Hypothalamus (tissue), 51 donors: ENCODE measurements at regions not wholly inside any gene's neighbourhood (a gene's known extent, or its start where the extent isn't known, plus 50 kb on each side); places are given as distances from the start of the nearest gene placed in this dataset.
A peak's percentile ranks its signal among the peaks of the same experiment; 100 is the strongest.

Experiments used
- DNase-seq, 51 donors: peaks; one replicate each; lab custom pipeline; 2025; lab: John Stamatoyannopoulos, UW

GRCh38 chr5:87997662-87998061 is 271.0 kb downstream of the TMEM161B start:
- no peak for DNase-seq

GRCh38 chr5:87966213-87966612 is 302.4 kb downstream of the TMEM161B start:
- DNase-seq = no peak

GRCh38 chr5:87954121-87954520 is 314.5 kb downstream of the TMEM161B start:
- DNase-seq = no peak

- DNase-seq = no peak
Observed at GRCh38 chr5:87951661-87952060, 317.0 kb downstream of the TMEM161B start.

- peak in 36 of 51 donors; percentile 1 to 86 (median 34) for DNase-seq
Observed at GRCh38 chr5:87949676-87950631, 318.7 kb downstream of the TMEM161B start.

GRCh38 chr5:87948486-87948885 is 320.2 kb downstream of the TMEM161B start:
- no peak for DNase-seq

GRCh38 chr5:87946271-87946670 is 322.4 kb downstream of the TMEM161B start:
- no peak for DNase-seq

- no peak for DNase-seq
Observed at GRCh38 chr5:87945286-87945650, 323.4 kb downstream of the TMEM161B start.

- peak; percentile 2 to 95 (median 73) for DNase-seq
Observed at GRCh38 chr5:87944553-87945285, 323.9 kb downstream of the TMEM161B start.

- no peak for DNase-seq
Observed at GRCh38 chr5:87940775-87941174, 327.9 kb downstream of the TMEM161B start.

- no peak for DNase-seq
Observed at GRCh38 chr5:87936667-87937066, 332.0 kb downstream of the TMEM161B start.

- DNase-seq = no peak
Observed at GRCh38 chr5:87924436-87924835, 344.2 kb downstream of the TMEM161B start.

GRCh38 chr5:87916320-87916719 is 352.3 kb downstream of the TMEM161B start:
- no peak for DNase-seq

- no peak for DNase-seq
Observed at GRCh38 chr5:87912419-87912818, 356.2 kb downstream of the TMEM161B start.

- no peak for DNase-seq
Observed at GRCh38 chr5:87909382-87909781, 359.3 kb downstream of the TMEM161B start.

- no peak for DNase-seq
Observed at GRCh38 chr5:87906962-87907361, 361.7 kb downstream of the TMEM161B start.

GRCh38 chr5:87900419-87900818 is 368.2 kb downstream of the TMEM161B start:
- DNase-seq = no peak

- DNase-seq = peak in 35 of 51 donors; percentile 1 to 92 (median 43)
Observed at GRCh38 chr5:87899721-87900131, 368.9 kb downstream of the TMEM161B start.

- DNase-seq = peak in 27 of 51 donors; percentile 1 to 92 (median 22)
Observed at GRCh38 chr5:87899208-87899661, 369.4 kb downstream of the TMEM161B start.

- DNase-seq = peak in 1 of 51 donors; percentile 24
Observed at GRCh38 chr5:87898574-87898973, 370.1 kb downstream of the TMEM161B start.

- DNase-seq = no peak
Observed at GRCh38 chr5:87888139-87888538, 380.5 kb downstream of the TMEM161B start.

GRCh38 chr5:87887247-87887646 is 381.4 kb downstream of the TMEM161B start:
- DNase-seq = no peak
